Fibroblast of lung (primary cell): ENCODE measurements at regions not wholly inside any gene's neighbourhood (a gene's known extent, or its start where the extent isn't known, plus 50 kb on each side); places are given as distances from the start of the nearest gene placed in this dataset.

Source experiments
- DNase-seq, 2 donors: peaks; one replicate each; pipeline versions ENCODE4 v3.0.0 to v3.0.0-alpha.2; 2010; ENCODE audit warnings: low read depth in 2 of 2
- H2AFZ ChIP-seq: 2 replicates; pipeline ENCODE4 v1.5.1; 2012; ENCODE audit warnings: low read length, control low read depth, inconsistent platforms
- H3K27ac ChIP-seq: 2 replicates; pipeline ENCODE4 v1.5.1; 2011; ENCODE audit warnings: low read length, control low read depth; ENCODE audit not compliant: insufficient read depth
- H3K27me3 ChIP-seq: 2 replicates; pipeline ENCODE4 v1.5.1; 2011; ENCODE audit warnings: mild to moderate bottlenecking, low read length; ENCODE audit not compliant: control insufficient read depth, insufficient read depth
- H3K36me3 ChIP-seq: 2 replicates; pipeline ENCODE4 v1.5.1; 2011; ENCODE audit warnings: low read length; ENCODE audit not compliant: control insufficient read depth, insufficient read depth
- H3K4me1 ChIP-seq: 2 replicates; pipeline ENCODE4 v1.5.1; 2011; ENCODE audit warnings: low read length; ENCODE audit not compliant: control insufficient read depth, insufficient read depth; ENCODE audit errors: extremely low read depth
- H3K4me2 ChIP-seq: 2 replicates; pipeline ENCODE4 v1.5.1; 2011; ENCODE audit warnings: low read length, control low read depth; ENCODE audit not compliant: insufficient read depth; ENCODE audit errors: extremely low read depth
- H3K4me3 ChIP-seq, 4 experiments: fragments of 200-600 bp in 1 of 4; sonication (generic) in 1 of 4; replicated peaks in 1 of 4; 2 replicates each; pipeline ENCODE4 v1.5.1; 2011 to 2016; ENCODE audit warnings: low read length in 4 of 4, low read depth in 3 of 4, mild to moderate bottlenecking in 3 of 4, control low read depth in 2 of 4, inconsistent platforms in 1 of 4, mixed read lengths in 1 of 4; ENCODE audit not compliant: insufficient read depth in 1 of 4; ENCODE audit errors: control extremely low read depth in 1 of 4
- H3K79me2 ChIP-seq: 2 replicates; pipeline ENCODE4 v1.5.1; 2012; ENCODE audit warnings: mild to moderate bottlenecking, low read length, inconsistent platforms; ENCODE audit not compliant: control insufficient read depth, insufficient read depth
- H3K9ac ChIP-seq: 2 replicates; pipeline ENCODE4 v1.5.1; 2011; ENCODE audit warnings: mild to moderate bottlenecking, low read length, control low read depth; ENCODE audit not compliant: insufficient read depth
- H3K9me3 ChIP-seq: 2 replicates; pipeline ENCODE4 v1.5.1; 2012; ENCODE audit warnings: low read depth, low read length; ENCODE audit not compliant: control insufficient read depth, insufficient read depth
- H4K20me1 ChIP-seq: 2 replicates; pipeline ENCODE4 v1.5.1; 2011; ENCODE audit warnings: low read length; ENCODE audit not compliant: control insufficient read depth, insufficient read depth; ENCODE audit errors: extremely low read depth
- CTCF ChIP-seq, 2 donors: IDR thresholded peaks in 1 of 2; conservative IDR thresholded peaks in 1 of 2; 1 replicate in 1 of 2; 2 replicates in 1 of 2; pipeline ENCODE4 v1.5.1; 2011 to 2012; ENCODE audit warnings: low read length in 2 of 2, control low read depth in 1 of 2, inconsistent platforms in 1 of 2, low read depth in 1 of 2, mild to moderate bottlenecking in 1 of 2
- EZH2 ChIP-seq: IDR thresholded peaks from 2 replicates; pipeline ENCODE4 v1.5.1; 2012; ENCODE audit warnings: low read length, control low read depth, mild to moderate bottlenecking; ENCODE audit errors: missing control alignments

GRCh38 chr6:139752086-139752485 lies 377.6 kb upstream of the CITED2 start:
- no peak overlapping the region for H3K4me2 ChIP-seq

GRCh38 chr6:139751179-139751578 lies 376.7 kb upstream of the CITED2 start:
- Histone ChIP-seq H3K4me3 (no peak overlapping the region), H3K27me3 (no peaks in the 10 kb centered on the region), H3K4me2 (no peak overlapping the region), H3K79me2 (no peaks in the 10 kb centered on the region), H3K9me3 (no peaks in the 10 kb centered on the region), H4K20me1 (no peaks in the 10 kb centered on the region), H3K9ac (no peak overlapping the region), H3K36me3 (no peaks in the 10 kb centered on the region), H3K4me1 (peaks cover 10% of the 10 kb centered on the region), H2AFZ (no peak overlapping the region), H3K27ac (no peak overlapping the region)
- TF ChIP-seq EZH2 (no peak), CTCF (conservative IDR thresholded peaks at IDR 0.05 in 1 of 2, IDR thresholded peaks at IDR 0.05 in 1 of 2; ENCODE audit: low read depth in 1 of 2, low read length in 2 of 2) (no peak)
- DNase-seq, result no peak

More at GRCh38 chr6:139752086-139752485, 377.6 kb upstream of the CITED2 start:
- Histone ChIP-seq H4K20me1 (no peaks in the 10 kb centered on the region), H3K27ac (no peak overlapping the region), H3K4me1 (peaks cover 10% of the 10 kb centered on the region), H3K27me3 (no peaks in the 10 kb centered on the region), H3K9me3 (no peaks in the 10 kb centered on the region), H3K4me3 (no peak overlapping the region), H3K79me2 (no peaks in the 10 kb centered on the region), H2AFZ (no peak overlapping the region), H3K9ac (no peak overlapping the region), H3K36me3 (no peaks in the 10 kb centered on the region)
- DNase-seq, result no peak
- TF ChIP-seq EZH2 (no peak), CTCF (conservative IDR thresholded peaks at IDR 0.05 in 1 of 2, IDR thresholded peaks at IDR 0.05 in 1 of 2; ENCODE audit: low read depth in 1 of 2, low read length in 2 of 2) (no peak)

- Histone ChIP-seq H2AFZ (no peak overlapping the region), H3K27ac (no peak overlapping the region), H3K27me3 (no peaks in the 10 kb centered on the region), H3K4me2 (no peak overlapping the region), H4K20me1 (no peaks in the 10 kb centered on the region), H3K9ac (no peak overlapping the region), H3K36me3 (no peaks in the 10 kb centered on the region), H3K79me2 (no peaks in the 10 kb centered on the region), H3K4me3 (no peak overlapping the region), H3K9me3 (no peaks in the 10 kb centered on the region), H3K4me1 (peaks cover 7% of the 10 kb centered on the region)
- peak in 1 of 2 donors; percentile 83 for DNase-seq
- TF ChIP-seq CTCF (conservative IDR thresholded peaks at IDR 0.05 in 1 of 2, IDR thresholded peaks at IDR 0.05 in 1 of 2; ENCODE audit: low read depth in 1 of 2, low read length in 2 of 2), result no peak
- no peak for TF ChIP-seq EZH2
Observed at GRCh38 chr6:139748353-139749146, 374.1 kb upstream of the CITED2 start.
